ENCODE measurements at regions not wholly inside any gene's neighbourhood (a gene's known extent, or its start where the extent isn't known, plus 50 kb on each side); places are given as distances from the start of the nearest gene placed in this dataset.

GRCh38 chr7:18231854-18232253 is 204.2 kb upstream of the PRPS1L1 start:
- 88 to 90% methylated on average over 4 of the region's 4 CpGs for WGBS, 2 donors
- Histone ChIP-seq H3K36me3 (ENCODE audit: control insufficient read depth in 4 of 4, insufficient read depth in 4 of 4, low read length in 4 of 4) (no peaks in the 10 kb centered on the region), H3K4me3 (no peak overlapping the region), H3K27me3 (ENCODE audit: control insufficient read depth in 3 of 3, insufficient read depth in 3 of 3, low read length in 2 of 3) (no peaks in the 10 kb centered on the region), H3K4me1 (ENCODE audit: control insufficient read depth in 5 of 5, insufficient read depth in 5 of 5, low read length in 5 of 5) (peaks cover 0 to 4% (median 0%) of the 10 kb centered on the region in 5 donors), H3K9ac (ENCODE audit: insufficient read depth in 1 of 2, low read length in 2 of 2) (no peak overlapping the region), H3K9me3 (ENCODE audit: control insufficient read depth in 4 of 4, insufficient read depth in 3 of 4, low read length in 3 of 4) (no peaks in the 10 kb centered on the region), H3K27ac (ENCODE audit: low read depth in 1 of 2, low read length in 1 of 2) (no peak overlapping the region)
- ATAC-seq (ENCODE audit: insufficient read depth, low FRiP score), result no peak
- no peak for DNase-seq
- TF ChIP-seq CTCF (IDR thresholded peaks at IDR 0.05; ENCODE audit: control extremely low read depth, extremely low read depth), result no peak

- Histone ChIP-seq H3K4me3 (no peak overlapping the region), H3K4me1 (ENCODE audit: control insufficient read depth in 5 of 5, insufficient read depth in 5 of 5, low read length in 5 of 5) (peaks cover 0 to 9% (median 0%) of the 10 kb centered on the region in 5 donors), H3K27ac (ENCODE audit: low read depth in 1 of 2, low read length in 1 of 2) (no peak overlapping the region), H3K9ac (ENCODE audit: insufficient read depth in 1 of 2, low read length in 2 of 2) (no peak overlapping the region), H3K36me3 (ENCODE audit: control insufficient read depth in 4 of 4, insufficient read depth in 4 of 4, low read length in 4 of 4) (no peaks in the 10 kb centered on the region), H3K9me3 (ENCODE audit: control insufficient read depth in 4 of 4, insufficient read depth in 3 of 4, low read length in 3 of 4) (no peaks in the 10 kb centered on the region), H3K27me3 (ENCODE audit: control insufficient read depth in 3 of 3, insufficient read depth in 3 of 3, low read length in 2 of 3) (no peaks in the 10 kb centered on the region)
- 91 to 95% methylated on average over 2 of the region's 2 CpGs for WGBS, 2 donors
- no peak for DNase-seq
- no peak for ATAC-seq (ENCODE audit: insufficient read depth, low FRiP score)
- TF ChIP-seq CTCF (IDR thresholded peaks at IDR 0.05; ENCODE audit: control extremely low read depth, extremely low read depth), result no peak
Measured at GRCh38 chr7:18234519-18234918, 206.9 kb upstream of the PRPS1L1 start.

GRCh38 chr7:18235819-18236218 is 208.2 kb upstream of the PRPS1L1 start:
- whole genome bisulfite sequencing, 2 donors, result 96 to 99% methylated on average over 2 of the region's 2 CpGs
- Histone ChIP-seq H3K4me3 (no peak overlapping the region), H3K36me3 (ENCODE audit: control insufficient read depth in 4 of 4, insufficient read depth in 4 of 4, low read length in 4 of 4) (no peaks in the 10 kb centered on the region), H3K4me1 (ENCODE audit: control insufficient read depth in 5 of 5, insufficient read depth in 5 of 5, low read length in 5 of 5) (peaks cover 0 to 13% (median 0%) of the 10 kb centered on the region in 5 donors), H3K9me3 (ENCODE audit: control insufficient read depth in 4 of 4, insufficient read depth in 3 of 4, low read length in 3 of 4) (no peaks in the 10 kb centered on the region), H3K27ac (ENCODE audit: low read depth in 1 of 2, low read length in 1 of 2) (no peak overlapping the region), H3K9ac (ENCODE audit: insufficient read depth in 1 of 2, low read length in 2 of 2) (no peak overlapping the region), H3K27me3 (ENCODE audit: control insufficient read depth in 3 of 3, insufficient read depth in 3 of 3, low read length in 2 of 3) (no peaks in the 10 kb centered on the region)
- ATAC-seq (ENCODE audit: insufficient read depth, low FRiP score) (no peak), DNase-seq (no peak)
- TF ChIP-seq CTCF (IDR thresholded peaks at IDR 0.05; ENCODE audit: control extremely low read depth, extremely low read depth), result no peak

- DNase-seq, result no peak
- no peak for TF ChIP-seq CTCF (IDR thresholded peaks at IDR 0.05; ENCODE audit: control extremely low read depth, extremely low read depth)
- H3K9ac ChIP-seq (ENCODE audit: insufficient read depth in 1 of 2, low read length in 2 of 2), result no peak overlapping the region
- ATAC-seq (ENCODE audit: insufficient read depth, low FRiP score), result no peak
- H3K4me3 ChIP-seq, result no peak overlapping the region
- H3K36me3 ChIP-seq (ENCODE audit: control insufficient read depth in 4 of 4, insufficient read depth in 4 of 4, low read length in 4 of 4), result no peaks in the 10 kb centered on the region
- peaks cover 0 to 13% (median 0%) of the 10 kb centered on the region in 5 donors for H3K4me1 ChIP-seq (ENCODE audit: control insufficient read depth in 5 of 5, insufficient read depth in 5 of 5, low read length in 5 of 5)
- H3K9me3 ChIP-seq (ENCODE audit: control insufficient read depth in 4 of 4, insufficient read depth in 3 of 4, low read length in 3 of 4), result no peaks in the 10 kb centered on the region
- no peaks in the 10 kb centered on the region for H3K27me3 ChIP-seq (ENCODE audit: control insufficient read depth in 3 of 3, insufficient read depth in 3 of 3, low read length in 2 of 3)
- 58 to 67% methylated on average over 3 of the region's 3 CpGs for WGBS, 2 donors
- H3K27ac ChIP-seq (ENCODE audit: low read depth in 1 of 2, low read length in 1 of 2), result no peak overlapping the region
Measured at GRCh38 chr7:18239212-18239611, 211.6 kb upstream of the PRPS1L1 start.

Data from lung (tissue), 11 donors.